ENCODE measurements at regions not wholly inside any gene's neighbourhood (a gene's known extent, or its start where the extent isn't known, plus 50 kb on each side); places are given as distances from the start of the nearest gene placed in this dataset.

- Histone ChIP-seq H3K14ac (replicated peaks; ENCODE audit: low read depth, low read length) (no peak overlapping the region), H3K56ac (ENCODE audit: extremely low read depth, insufficient read depth, low read length) (no peak overlapping the region), H2BK20ac (ENCODE audit: low read depth, low read length) (no peak overlapping the region), H4K20me1 (ENCODE audit: insufficient read depth, low read length) (no peaks in the 10 kb centered on the region), H3K79me1 (ENCODE audit: low read depth in 1 of 2, low read length in 2 of 2) (no peaks in the 10 kb centered on the region), H3K23ac (ENCODE audit: low read depth, low read length) (no peak overlapping the region), H3K4me1 (ENCODE audit: control insufficient read depth, insufficient read depth, low read length) (no peaks in the 10 kb centered on the region), H4K8ac (ENCODE audit: low read depth in 2 of 2, low read length in 2 of 2) (no peak overlapping the region), H2AFZ (replicated peaks; ENCODE audit: low read length, poor library complexity) (no peak overlapping the region), H3K9ac (ENCODE audit: low read depth, low read length) (no peak overlapping the region), H2BK15ac (ENCODE audit: low read depth, low read length) (no peak overlapping the region), H2BK5ac (ENCODE audit: low read depth, low read length, poor library complexity, severe bottlenecking) (no peak overlapping the region), H3K4ac (ENCODE audit: low read depth, low read length) (no peak overlapping the region), H3K4me2 (ENCODE audit: low read depth, low read length) (no peak overlapping the region), H3K9me1 (ENCODE audit: insufficient read depth, low read length) (no peaks in the 10 kb centered on the region), H2AK9ac (replicated peaks; ENCODE audit: low read depth, low read length, poor library complexity) (no peak overlapping the region), H3K36me3 (ENCODE audit: control insufficient read depth, insufficient read depth, low read length) (no peaks in the 10 kb centered on the region), H3K27me3 (ENCODE audit: control insufficient read depth, insufficient read depth, low read length) (no peaks in the 10 kb centered on the region; the same call in 1 of the 2 replicates), H4K91ac (ENCODE audit: insufficient read depth, low read depth, low read length) (no peak overlapping the region), H2AK5ac (ENCODE audit: low read depth, low read length) (no peak overlapping the region), H4K5ac (ENCODE audit: low read depth, low read length) (no peak overlapping the region), H3K27ac (ENCODE audit: insufficient read depth, low read length) (no peak overlapping the region), H3K18ac (ENCODE audit: low read depth, low read length) (no peak overlapping the region), H3K9me3 (ENCODE audit: control insufficient read depth, insufficient read depth, low read length) (no peaks in the 10 kb centered on the region), H3K4me3 (ENCODE audit: insufficient read depth, low read depth, low read length) (no peak overlapping the region), H2BK120ac (ENCODE audit: low read depth, low read length) (no peak overlapping the region)
- WGBS, 2 experiments (ENCODE audit: extremely low coverage in 2 of 2, insufficient read length in 1 of 2) = no CpG with 5 or more reads among the region's 2 CpGs
- CTCF ChIA-PET = no interaction called here
- DNase-seq = no peak
- BruUV-seq (replicated peaks) = no TSS peak
- dilution Hi-C loops (cut with HindIII; ENCODE audit: low sequenced_read_pairs, unreplicated experiment) = no loop called here
- no peak for ATAC-seq (ENCODE audit: low read depth)
- in situ Hi-C loops (cut with MboI; ENCODE audit: low sequenced_read_pairs) = no loop called here
- TF ChIP-seq RCOR1 (IDR thresholded peaks at IDR 0.05; ENCODE audit: insufficient replicate concordance, low read length) = no peak
- TF ChIP-seq POLR2A (IDR thresholded peaks at IDR 0.05; ENCODE audit: low read depth, low read length) = no peak
- no peak for TF ChIP-seq RAD21 (IDR thresholded peaks at IDR 0.05; ENCODE audit: low read length)
- no peak for TF ChIP-seq FOS (IDR thresholded peaks at IDR 0.05; ENCODE audit: low read depth, low read length)
- no peak for TF ChIP-seq CEBPB (IDR thresholded peaks at IDR 0.05; ENCODE audit: low read depth, low read length)
- no peak for TF ChIP-seq ELK1 (IDR thresholded peaks at IDR 0.05; ENCODE audit: borderline replicate concordance, low read depth, low read length)
- no peak for TF ChIP-seq RFX5 (IDR thresholded peaks at IDR 0.05; ENCODE audit: low read depth, low read length)
- no peak for TF ChIP-seq MAFK (IDR thresholded peaks at IDR 0.05; ENCODE audit: low read depth, low read length)
- TF ChIP-seq, protein P1, sequence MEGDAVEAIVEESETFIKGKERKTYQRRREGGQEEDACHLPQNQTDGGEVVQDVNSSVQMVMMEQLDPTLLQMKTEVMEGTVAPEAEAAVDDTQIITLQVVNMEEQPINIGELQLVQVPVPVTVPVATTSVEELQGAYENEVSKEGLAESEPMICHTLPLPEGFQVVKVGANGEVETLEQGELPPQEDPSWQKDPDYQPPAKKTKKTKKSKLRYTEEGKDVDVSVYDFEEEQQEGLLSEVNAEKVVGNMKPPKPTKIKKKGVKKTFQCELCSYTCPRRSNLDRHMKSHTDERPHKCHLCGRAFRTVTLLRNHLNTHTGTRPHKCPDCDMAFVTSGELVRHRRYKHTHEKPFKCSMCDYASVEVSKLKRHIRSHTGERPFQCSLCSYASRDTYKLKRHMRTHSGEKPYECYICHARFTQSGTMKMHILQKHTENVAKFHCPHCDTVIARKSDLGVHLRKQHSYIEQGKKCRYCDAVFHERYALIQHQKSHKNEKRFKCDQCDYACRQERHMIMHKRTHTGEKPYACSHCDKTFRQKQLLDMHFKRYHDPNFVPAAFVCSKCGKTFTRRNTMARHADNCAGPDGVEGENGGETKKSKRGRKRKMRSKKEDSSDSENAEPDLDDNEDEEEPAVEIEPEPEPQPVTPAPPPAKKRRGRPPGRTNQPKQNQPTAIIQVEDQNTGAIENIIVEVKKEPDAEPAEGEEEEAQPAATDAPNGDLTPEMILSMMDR (conservative IDR thresholded peaks at IDR 0.05; ENCODE audit: low read depth, low read length) = no peak
- no peak for TF ChIP-seq CHD1 (IDR thresholded peaks at IDR 0.05; ENCODE audit: low read depth, low read length)
- intact Hi-C loops (cut with micrococcal nuclease) = no loop called here
- POLR2A ChIA-PET (ENCODE audit: unreplicated experiment) = no interaction called here
Measured at GRCh38 chr20:7708782-7709181, 231.5 kb downstream of the HAO1 start.
